Naive thymus-derived CD4-positive, alpha-beta T cell (primary cell): ENCODE measurements at regions not wholly inside any gene's neighbourhood (a gene's known extent, or its start where the extent isn't known, plus 50 kb on each side); places are given as distances from the start of the nearest gene placed in this dataset.

Source experiments
- ATAC-seq: fragments of 150-1000 bp; cut with Tn5 transposase; 2 replicates; pipeline ENCODE4 v1.10.0; 2021; ENCODE audit warnings: mild to moderate bottlenecking, moderate library complexity
- CTCF ChIA-PET: fragments of 350-600 bp; sonication (Branson Sonifier 250); formaldehyde crosslinking; loops from one replicate; lab custom pipeline; 2021; ENCODE audit warnings: antibody characterized with exemption; lab: Charles Lee
- POLR2A ChIA-PET: fragments of 350-600 bp; sonication (Branson Sonifier 250); formaldehyde crosslinking; loops from one replicate; lab custom pipeline; 2021; ENCODE audit warnings: antibody characterized with exemption, inconsistent platforms; lab: Charles Lee
- DNase-seq, 9 donors: peaks; one replicate each; pipeline versions ENCODE4 v3.0.0 to v3.0.0-alpha.2; 2020 to 2022; ENCODE audit warnings: mixed read lengths in 1 of 9
- H3K27ac ChIP-seq: one replicate; pipeline ENCODE4 v1.7.0; 2013; ENCODE audit warnings: mild to moderate bottlenecking, low read depth, low read length, moderate library complexity
- H3K27me3 ChIP-seq, 2 donors: one replicate each; pipeline ENCODE4 v1.7.0; 2013; ENCODE audit warnings: low read length in 2 of 2, mild to moderate bottlenecking in 2 of 2, moderate library complexity in 2 of 2; ENCODE audit not compliant: control insufficient read depth in 2 of 2, insufficient read depth in 2 of 2
- H3K36me3 ChIP-seq, 3 experiments: 1 replicate in 2 of 3; 2 replicates in 1 of 3; pipeline ENCODE4 v1.7.0; 2013; ENCODE audit warnings: low read length in 3 of 3, mild to moderate bottlenecking in 3 of 3, moderate library complexity in 1 of 3; ENCODE audit not compliant: insufficient read depth in 3 of 3, control insufficient read depth in 2 of 3
- H3K4me1 ChIP-seq, 2 donors: one replicate each; pipeline ENCODE4 v1.7.0; 2013; ENCODE audit warnings: low read length in 2 of 2, mild to moderate bottlenecking in 2 of 2, moderate library complexity in 1 of 2; ENCODE audit not compliant: control insufficient read depth in 2 of 2, insufficient read depth in 2 of 2
- H3K4me3 ChIP-seq: 2 replicates; pipeline ENCODE4 v1.7.0; 2013; ENCODE audit warnings: mild to moderate bottlenecking, low read length
- H3K9me3 ChIP-seq, 3 experiments: 1 replicate in 2 of 3; 2 replicates in 1 of 3; pipeline ENCODE4 v1.7.0; 2013; ENCODE audit warnings: low read length in 3 of 3; ENCODE audit not compliant: control insufficient read depth in 2 of 3
- H3K27ac Mint-ChIP-seq, 9 donors: one replicate each; pipeline ENCODE4 v1.8.0; 2020 to 2022; ENCODE audit warnings: mixed read lengths in 9 of 9, mild to moderate bottlenecking in 8 of 9, moderate library complexity in 5 of 9, inconsistent platforms in 2 of 9
- H3K27me3 Mint-ChIP-seq, 5 donors: one replicate each; pipeline ENCODE4 v1.8.0; 2021 to 2022; ENCODE audit warnings: mixed read lengths in 5 of 5, mild to moderate bottlenecking in 1 of 5
- H3K36me3 Mint-ChIP-seq, 5 donors: one replicate each; pipeline ENCODE4 v1.8.0; 2020 to 2022; ENCODE audit warnings: mixed read lengths in 5 of 5, mild to moderate bottlenecking in 3 of 5, inconsistent platforms in 1 of 5
- H3K4me1 Mint-ChIP-seq, 7 donors: one replicate each; pipeline ENCODE4 v1.8.0; 2020 to 2022; ENCODE audit warnings: mixed read lengths in 7 of 7, mild to moderate bottlenecking in 3 of 7, inconsistent platforms in 1 of 7
- H3K4me3 Mint-ChIP-seq, 10 donors: one replicate each; pipeline ENCODE4 v1.8.0; 2020 to 2022; ENCODE audit warnings: mild to moderate bottlenecking in 10 of 10, mixed read lengths in 10 of 10, moderate library complexity in 6 of 10, inconsistent platforms in 2 of 10
- H3K9me3 Mint-ChIP-seq, 11 donors: one replicate each; pipeline ENCODE4 v1.8.0; 2020 to 2022; ENCODE audit warnings: mixed read lengths in 11 of 11, mild to moderate bottlenecking in 4 of 11, inconsistent platforms in 1 of 11, moderate library complexity in 1 of 11
- intact Hi-C, 2 donors: fragments of 100-400 bp; cut with micrococcal nuclease; formaldehyde crosslinking; loops; one replicate each; pipeline ENCODE4 v1.15.1; 2023

DNA sequence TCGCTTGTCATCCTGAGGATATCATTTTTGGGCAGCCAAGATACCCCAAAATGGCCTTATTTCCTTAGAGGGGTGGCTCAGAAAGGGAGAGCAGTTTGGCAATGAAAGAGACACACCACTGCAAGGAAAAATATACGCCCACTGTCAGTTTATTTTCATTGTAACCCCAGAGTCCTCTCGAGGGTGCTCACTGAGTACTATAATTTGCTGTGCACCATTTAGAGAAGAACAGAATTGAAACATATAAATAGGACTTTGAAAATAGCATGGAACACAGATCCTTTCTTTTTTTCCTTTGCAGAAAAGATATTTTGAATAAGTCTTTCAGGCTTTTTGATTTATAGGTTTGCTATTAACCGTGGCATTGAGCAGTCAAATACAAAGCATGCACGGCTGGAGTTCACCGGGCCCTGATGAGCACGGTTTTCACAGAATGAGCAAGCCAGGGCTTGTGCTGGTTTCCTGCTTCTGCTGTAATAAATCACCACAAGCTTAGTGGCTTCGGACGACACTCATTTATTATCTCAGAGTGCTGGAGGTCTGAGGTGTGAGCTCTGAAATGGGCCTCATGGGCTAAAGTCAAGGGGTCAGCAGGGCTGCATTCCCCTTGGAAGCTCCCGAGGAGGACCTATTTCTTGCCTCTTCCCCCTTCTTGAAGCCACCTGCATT lies 152.3 kb downstream of the ZNF664 start:
- Histone ChIP-seq H3K27ac (no peak overlapping the region), H3K4me1 (no peaks in the 10 kb centered on the region), H3K4me3 (no peak overlapping the region), H3K9me3 (no peaks in the 10 kb centered on the region), H3K27me3 (no peaks in the 10 kb centered on the region), H3K36me3 (no peaks in the 10 kb centered on the region)
- no peaks in the 10 kb centered on the region for H3K36me3 Mint-ChIP-seq
- H3K4me3 Mint-ChIP-seq: no peak overlapping the region
- CTCF ChIA-PET: no interaction called here
- H3K27ac Mint-ChIP-seq: no peak overlapping the region
- H3K4me1 Mint-ChIP-seq: no peaks in the 10 kb centered on the region
- no peak for DNase-seq
- ATAC-seq: no peak
- H3K27me3 Mint-ChIP-seq: peaks cover 0 to 10% (median 3%) of the 10 kb centered on the region in 5 donors
- intact Hi-C loops: no loop called here
- POLR2A ChIA-PET: no interaction called here
- H3K9me3 Mint-ChIP-seq: peaks cover 0 to 1% (median 0%) of the 10 kb centered on the region in 11 donors

GRCh38 chr12:124126950-124127655 lies 154.1 kb downstream of the ZNF664 start:
- Histone ChIP-seq H3K9me3 (no peaks in the 10 kb centered on the region), H3K27me3 (no peaks in the 10 kb centered on the region), H3K4me3 (no peak overlapping the region), H3K36me3 (no peaks in the 10 kb centered on the region), H3K27ac (no peak overlapping the region), H3K4me1 (no peaks in the 10 kb centered on the region)
- Mint-ChIP-seq H3K27ac (no peak overlapping the region), H3K27me3 (peaks cover 0 to 18% (median 5%) of the 10 kb centered on the region in 5 donors), H3K4me1 (no peaks in the 10 kb centered on the region), H3K9me3 (peaks cover 0 to 1% (median 0%) of the 10 kb centered on the region in 11 donors), H3K36me3 (no peaks in the 10 kb centered on the region), H3K4me3 (no peak overlapping the region)
- ATAC-seq (no peak), DNase-seq (no peak)
- intact Hi-C loops: no loop called here
- ChIA-PET POLR2A (no interaction called here), CTCF (no interaction called here)

DNA sequence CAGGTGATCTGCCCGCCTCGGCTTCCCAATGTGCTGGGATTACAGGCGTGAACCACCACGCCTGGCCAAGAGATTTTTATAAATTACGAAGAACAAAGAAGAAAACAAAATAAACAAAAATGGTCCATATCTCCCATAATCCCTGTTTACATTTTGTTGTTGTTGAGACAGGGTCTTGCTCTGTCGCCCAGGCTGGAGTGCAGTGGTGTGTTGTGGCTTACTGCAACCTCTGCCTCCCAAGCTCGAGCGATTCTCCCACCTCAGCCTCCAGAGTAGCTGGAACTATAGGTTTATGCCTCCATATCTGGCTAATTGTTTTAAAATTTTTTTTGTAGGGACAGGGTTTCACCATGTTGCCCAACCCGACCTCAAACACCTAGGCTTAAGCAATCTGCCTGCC lies 156.1 kb downstream of the ZNF664 start:
- no peak overlapping the region for H3K4me3 Mint-ChIP-seq
- H3K9me3 Mint-ChIP-seq: peaks cover 0 to 1% (median 0%) of the 10 kb centered on the region in 11 donors
- DNase-seq (no peak), ATAC-seq (no peak)
- no peaks in the 10 kb centered on the region for H3K36me3 Mint-ChIP-seq
- POLR2A ChIA-PET: no interaction called here
- no peaks in the 10 kb centered on the region for H3K4me1 Mint-ChIP-seq
- Histone ChIP-seq H3K27me3 (no peaks in the 10 kb centered on the region), H3K9me3 (no peaks in the 10 kb centered on the region), H3K36me3 (no peaks in the 10 kb centered on the region), H3K4me3 (no peak overlapping the region), H3K4me1 (no peaks in the 10 kb centered on the region), H3K27ac (no peak overlapping the region)
- H3K27me3 Mint-ChIP-seq: peaks cover 0 to 15% (median 0%) of the 10 kb centered on the region in 5 donors
- no peak overlapping the region for H3K27ac Mint-ChIP-seq
- CTCF ChIA-PET: no interaction called here
- intact Hi-C loops: no loop called here

DNA sequence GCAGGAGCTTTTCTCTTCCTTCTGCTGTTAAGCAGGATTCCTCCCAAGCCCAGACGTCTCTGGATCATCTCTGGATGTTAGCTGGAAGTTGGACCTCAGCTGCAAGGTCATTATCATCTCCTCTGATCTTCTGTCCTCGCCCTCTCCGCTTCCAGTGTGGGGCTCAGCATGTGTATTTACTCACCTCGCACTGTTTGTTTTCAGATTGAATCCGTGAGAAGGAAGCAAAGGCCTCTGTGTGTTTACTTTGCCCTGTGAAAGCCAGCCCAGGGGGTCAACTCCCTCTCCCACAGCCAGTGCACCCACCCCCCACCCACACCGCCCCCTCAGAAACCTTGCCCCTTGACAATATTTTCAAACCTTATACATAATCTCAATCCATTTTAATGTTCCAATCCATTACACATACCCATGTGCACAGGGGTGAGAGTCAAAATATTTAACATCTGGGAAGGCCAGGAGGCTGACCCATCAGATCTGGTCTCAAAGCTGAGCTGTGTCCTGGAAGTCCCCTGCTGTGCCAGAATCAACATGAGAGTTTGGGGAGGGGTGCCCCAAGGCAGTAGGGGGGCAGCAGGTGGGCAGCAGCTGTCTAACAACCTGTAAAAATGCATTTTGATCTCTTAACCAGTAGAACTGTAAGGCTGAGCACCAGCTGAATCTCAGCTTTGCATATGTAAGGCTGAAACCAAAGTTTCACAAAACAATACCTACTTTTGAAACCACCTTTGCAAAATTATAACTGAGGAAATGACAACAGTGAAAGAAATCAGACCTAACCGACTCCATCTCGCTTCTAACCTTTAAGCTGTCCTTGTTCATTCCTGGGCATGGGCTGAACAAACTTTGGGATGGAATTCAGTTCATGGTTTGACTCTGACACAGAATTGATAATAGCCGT lies 157.9 kb downstream of the ZNF664 start:
- no peaks in the 10 kb centered on the region for H3K36me3 Mint-ChIP-seq
- H3K4me1 Mint-ChIP-seq: no peaks in the 10 kb centered on the region

DNA sequence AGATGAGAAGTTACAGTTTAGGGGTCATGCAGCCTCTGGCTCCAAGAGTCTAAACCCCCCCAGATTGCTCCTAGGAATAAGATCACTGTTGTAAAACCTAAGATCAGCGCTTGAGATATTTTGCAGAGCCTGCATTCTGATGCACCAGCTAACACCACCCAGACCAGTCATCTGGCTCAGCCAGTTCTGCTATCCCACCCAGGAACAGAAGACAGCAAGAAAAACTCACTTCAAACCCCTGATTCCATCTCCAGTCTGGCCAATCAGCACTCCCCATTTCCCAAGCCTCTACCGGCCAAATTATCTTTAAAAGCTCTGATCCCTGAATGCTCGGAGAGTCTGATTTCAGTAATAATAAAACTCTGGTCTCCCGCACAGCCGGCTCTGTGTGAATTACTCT lies 158.6 kb downstream of the ZNF664 start:
- intact Hi-C loops: no loop called here
- Histone ChIP-seq H3K9me3 (no peaks in the 10 kb centered on the region), H3K4me1 (no peaks in the 10 kb centered on the region), H3K4me3 (no peak overlapping the region), H3K27me3 (no peaks in the 10 kb centered on the region), H3K27ac (no peak overlapping the region), H3K36me3 (no peaks in the 10 kb centered on the region)
- Mint-ChIP-seq H3K27me3 (peaks cover 0 to 11% (median 0%) of the 10 kb centered on the region in 5 donors), H3K4me3 (no peak overlapping the region), H3K9me3 (peaks cover 0 to 1% (median 0%) of the 10 kb centered on the region in 11 donors), H3K36me3 (peaks cover 0 to 1% (median 0%) of the 10 kb centered on the region in 5 donors), H3K27ac (peak overlapping the region in 1 of 9 donors; percentile 32), H3K4me1 (no peaks in the 10 kb centered on the region)
- POLR2A ChIA-PET: no interaction called here
- no peak for DNase-seq
- CTCF ChIA-PET: no interaction called here
- no peak for ATAC-seq

More for the DNA sequence above, 157.9 kb downstream of the ZNF664 start:
- H3K27me3 ChIP-seq: no peaks in the 10 kb centered on the region
- ATAC-seq: no peak
- H3K36me3 ChIP-seq: no peaks in the 10 kb centered on the region
- intact Hi-C loops: no loop called here
- ChIA-PET CTCF (no interaction called here), POLR2A (no interaction called here)
- H3K9me3 Mint-ChIP-seq: no peaks in the 10 kb centered on the region
- H3K4me1 ChIP-seq: no peaks in the 10 kb centered on the region
- no peak overlapping the region for H3K4me3 Mint-ChIP-seq
- H3K4me3 ChIP-seq: no peak overlapping the region
- H3K27ac Mint-ChIP-seq: peak overlapping the region in 1 of 9 donors; percentile 6
- DNase-seq: no peak
- no peaks in the 10 kb centered on the region for H3K9me3 ChIP-seq
- H3K27ac ChIP-seq: no peak overlapping the region
- peaks cover 0 to 12% (median 0%) of the 10 kb centered on the region in 5 donors for H3K27me3 Mint-ChIP-seq

DNA sequence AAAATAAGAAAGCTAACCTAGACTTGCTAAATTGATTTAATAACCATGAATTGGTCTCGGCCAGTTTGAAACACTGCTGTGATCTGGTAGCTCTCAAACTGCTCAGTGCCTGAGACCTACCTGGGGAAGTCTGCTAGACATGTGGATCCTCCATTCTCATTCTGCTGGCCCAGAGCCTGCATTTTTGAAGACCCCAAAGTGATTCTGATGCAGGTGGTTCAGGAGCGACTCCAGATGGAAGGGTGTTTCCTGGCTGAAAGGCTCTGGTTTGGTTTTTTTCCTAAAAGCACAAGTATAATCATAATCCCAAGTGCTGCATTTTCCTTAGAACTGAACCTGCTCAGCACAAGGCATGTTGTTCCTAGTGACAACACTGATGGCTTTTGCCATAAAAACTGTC lies 159.5 kb downstream of the ZNF664 start:
- Mint-ChIP-seq H3K4me3 (no peak overlapping the region), H3K27me3 (peaks cover 0 to 13% (median 0%) of the 10 kb centered on the region in 5 donors), H3K9me3 (peaks cover 0 to 9% (median 2%) of the 10 kb centered on the region in 11 donors), H3K36me3 (peaks cover 0 to 6% (median 0%) of the 10 kb centered on the region in 5 donors), H3K27ac (no peak overlapping the region), H3K4me1 (no peaks in the 10 kb centered on the region)
- no peaks in the 10 kb centered on the region for H3K4me1 ChIP-seq
- no peak overlapping the region for H3K27ac ChIP-seq
- no peaks in the 10 kb centered on the region for H3K9me3 ChIP-seq
- no peaks in the 10 kb centered on the region for H3K27me3 ChIP-seq
- POLR2A ChIA-PET: no interaction called here
- DNase-seq (no peak), ATAC-seq (no peak)
- CTCF ChIA-PET: no interaction called here
- no peaks in the 10 kb centered on the region for H3K36me3 ChIP-seq
- intact Hi-C loops: no loop called here
- H3K4me3 ChIP-seq: no peak overlapping the region
